ENCODE measurements at regions not wholly inside any gene's neighbourhood (a gene's known extent, or its start where the extent isn't known, plus 50 kb on each side); places are given as distances from the start of the nearest gene placed in this dataset.

DNA sequence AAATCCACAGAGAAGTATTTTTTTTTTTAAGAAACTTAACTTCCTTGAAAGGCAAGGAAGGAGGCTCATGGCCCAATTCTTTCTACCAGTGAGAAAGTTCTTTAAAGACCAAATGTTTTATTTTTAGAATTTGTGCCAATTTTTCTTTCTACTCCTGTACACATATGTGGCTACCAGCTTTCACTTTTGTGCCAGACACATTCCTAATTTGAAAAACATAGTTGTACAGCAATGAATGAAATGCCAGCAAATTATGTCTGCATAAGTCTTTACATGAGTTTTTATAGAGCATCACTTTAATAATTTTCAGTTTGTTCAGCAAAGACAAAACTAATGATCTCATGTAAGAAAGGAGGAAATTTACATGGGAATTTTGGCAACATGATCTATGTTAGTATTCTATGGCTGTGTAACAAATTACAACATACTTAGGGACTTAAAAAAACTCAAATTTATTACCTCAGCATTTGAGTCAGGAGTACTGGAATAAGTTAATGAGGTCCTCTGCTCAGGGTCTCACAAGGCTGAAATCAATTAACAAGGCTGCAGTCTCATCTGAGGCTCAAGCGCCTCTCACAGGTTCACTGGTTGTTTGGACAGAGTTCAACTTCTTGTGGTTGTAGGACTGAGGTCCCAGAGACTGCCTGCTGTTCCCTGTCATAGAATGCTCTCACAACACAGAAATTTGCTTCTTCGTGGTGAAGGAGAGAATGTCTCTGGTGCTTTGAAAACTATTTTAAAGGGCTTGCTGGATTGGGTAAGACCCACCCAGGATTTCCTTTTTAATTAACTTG, 678.2 kb upstream of the FAM241A start:
- Histone ChIP-seq H2AFZ (ENCODE audit: low read depth, low read length) (no peak overlapping the region), H3K27ac (ENCODE audit: insufficient read depth, low read depth, low read length) (no peak overlapping the region), H3K9ac (replicated peaks; ENCODE audit: extremely low read depth, insufficient read depth, low read length) (no peak overlapping the region), H3K4me1 (ENCODE audit: control insufficient read depth, extremely low read depth, insufficient read depth, low read length) (no peaks in the 10 kb centered on the region), H3K9me1 (replicated peaks; ENCODE audit: control insufficient read depth, extremely low read depth, insufficient read depth, low read length) (no peaks in the 10 kb centered on the region), H3K4me3 (replicated peaks in 1 of 3; ENCODE audit: insufficient read depth in 1 of 3, low read depth in 1 of 3, low read length in 3 of 3) (no peak overlapping the region), H3K27me3 (ENCODE audit: control insufficient read depth in 2 of 2, insufficient read depth in 2 of 2, low read length in 2 of 2) (no peaks in the 10 kb centered on the region), H3K4me2 (ENCODE audit: insufficient read depth, low read length) (no peak overlapping the region), H3K79me2 (ENCODE audit: control insufficient read depth, insufficient read depth, low read length) (no peaks in the 10 kb centered on the region), H3K9me3 (replicated peaks; ENCODE audit: control insufficient read depth, insufficient read depth, low read length) (no peaks in the 10 kb centered on the region), H3K36me3 (ENCODE audit: control insufficient read depth in 2 of 2, extremely low read depth in 1 of 2, insufficient read depth in 2 of 2, low read length in 2 of 2) (no peaks in the 10 kb centered on the region), H4K20me1 (replicated peaks; ENCODE audit: control insufficient read depth, extremely low read depth, insufficient read depth, low read length) (no peaks in the 10 kb centered on the region)
- ChIA-PET CTCF (no interaction called here), POLR2A (no interaction called here)
- TF ChIP-seq POLR2A (IDR thresholded peaks at IDR 0.05; ENCODE audit: low read depth, low read length) = no peak
- TF ChIP-seq MAX (IDR thresholded peaks at IDR 0.05; ENCODE audit: insufficient read depth, insufficient read length) = no peak
- no peak for TF ChIP-seq MYC (IDR thresholded peaks at IDR 0.05; ENCODE audit: low read depth, low read length)
- TF ChIP-seq GATA2 (IDR thresholded peaks at IDR 0.05; ENCODE audit: insufficient read depth, insufficient read length, low read depth, low read length) = no peak
- no peak for TF ChIP-seq CTCF (IDR thresholded peaks at IDR 0.05; ENCODE audit: extremely low read depth in 1 of 2, insufficient read depth in 1 of 2, low read depth in 1 of 2, low read length in 2 of 2)
- intact Hi-C loops (cut with micrococcal nuclease) (no loop called here), dilution Hi-C loops (cut with MboI; ENCODE audit: extremely low pct_ligation_motif_present, low sequenced_read_pairs) (no loop called here)
- FAIRE-seq (no peak), DNase-seq (ENCODE audit: low read depth, low spot score) (no peak)
- no TSS peak for BruUV-seq (replicated peaks)

DNA sequence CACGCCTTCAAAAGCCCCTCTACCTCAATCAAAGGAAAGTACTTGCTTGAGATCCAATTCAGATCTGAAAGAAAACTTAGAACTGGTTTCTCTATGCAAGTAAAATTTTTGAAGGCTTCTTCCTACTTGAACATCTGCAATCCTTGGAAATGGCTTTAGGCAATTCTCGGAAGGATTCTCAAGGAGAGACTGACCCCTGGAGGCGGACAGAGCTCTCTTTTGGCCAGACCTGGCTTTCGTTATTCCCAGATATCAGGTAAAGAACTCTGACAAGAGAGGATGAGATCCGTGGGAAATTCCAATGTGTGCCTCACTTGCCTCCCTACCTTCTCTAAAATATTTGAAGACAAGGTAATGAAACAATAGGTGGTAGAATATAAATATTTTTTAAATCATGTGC, 670.3 kb upstream of the FAM241A start:
- FAIRE-seq = no peak
- DNase-seq (ENCODE audit: low read depth, low spot score) = no peak
- H3K79me2 ChIP-seq (ENCODE audit: control insufficient read depth, insufficient read depth, low read length) = no peaks in the 10 kb centered on the region
- H2AFZ ChIP-seq (ENCODE audit: low read depth, low read length) = no peak overlapping the region
- H3K4me3 ChIP-seq (replicated peaks in 1 of 3; ENCODE audit: insufficient read depth in 1 of 3, low read depth in 1 of 3, low read length in 3 of 3) = no peak overlapping the region
- dilution Hi-C loops (cut with MboI; ENCODE audit: extremely low pct_ligation_motif_present, low sequenced_read_pairs) = no loop called here
- no peak overlapping the region for H3K27ac ChIP-seq (ENCODE audit: insufficient read depth, low read depth, low read length)
- H3K27me3 ChIP-seq (ENCODE audit: control insufficient read depth in 2 of 2, insufficient read depth in 2 of 2, low read length in 2 of 2) = no peaks in the 10 kb centered on the region
- intact Hi-C loops (cut with micrococcal nuclease) = loop anchor here (2.0 kb wide), 1 partner anchor 842 kb away; no protein-coding TSS in a partner anchor
- H3K4me2 ChIP-seq (ENCODE audit: insufficient read depth, low read length) = no peak overlapping the region
- no peaks in the 10 kb centered on the region for H3K9me1 ChIP-seq (replicated peaks; ENCODE audit: control insufficient read depth, extremely low read depth, insufficient read depth, low read length)
- H3K9ac ChIP-seq (replicated peaks; ENCODE audit: extremely low read depth, insufficient read depth, low read length) = no peak overlapping the region
- no peaks in the 10 kb centered on the region for H4K20me1 ChIP-seq (replicated peaks; ENCODE audit: control insufficient read depth, extremely low read depth, insufficient read depth, low read length)
- POLR2A ChIA-PET = no interaction called here
- H3K36me3 ChIP-seq (ENCODE audit: control insufficient read depth in 2 of 2, extremely low read depth in 1 of 2, insufficient read depth in 2 of 2, low read length in 2 of 2) = no peaks in the 10 kb centered on the region
- BruUV-seq (replicated peaks) = no TSS peak
- H3K9me3 ChIP-seq (replicated peaks; ENCODE audit: control insufficient read depth, insufficient read depth, low read length) = no peaks in the 10 kb centered on the region
- CTCF ChIA-PET = interaction anchor here (0.7 to 1.0 kb wide), 2 partner anchors 154 to 310 kb away, joined by 3 read pairs; no protein-coding TSS in a partner anchor
- H3K4me1 ChIP-seq (ENCODE audit: control insufficient read depth, extremely low read depth, insufficient read depth, low read length) = no peaks in the 10 kb centered on the region
- TF ChIP-seq JUN (IDR thresholded peaks at IDR 0.05; ENCODE audit: borderline replicate concordance, insufficient read depth, insufficient read length, low read depth) (no peak), GATA2 (IDR thresholded peaks at IDR 0.05; ENCODE audit: insufficient read depth, insufficient read length, low read depth, low read length) (no peak), FOS (IDR thresholded peaks at IDR 0.05; ENCODE audit: borderline replicate concordance, insufficient read depth, low read length) (no peak), EZH2 (IDR thresholded peaks at IDR 0.05; ENCODE audit: borderline replicate concordance, low read depth, low read length, severe bottlenecking) (no peak), CTCF (IDR thresholded peaks at IDR 0.05; ENCODE audit: extremely low read depth in 1 of 2, insufficient read depth in 1 of 2, low read depth in 1 of 2, low read length in 2 of 2) (no peak), POLR2AphosphoS5 (IDR thresholded peaks at IDR 0.05; ENCODE audit: insufficient read depth, low read depth, low read length) (no peak)

Data from endothelial cell of umbilical vein (primary cell).